ENCODE measurements at regions not wholly inside any gene's neighbourhood (a gene's known extent, or its start where the extent isn't known, plus 50 kb on each side); places are given as distances from the start of the nearest gene placed in this dataset.

DNA sequence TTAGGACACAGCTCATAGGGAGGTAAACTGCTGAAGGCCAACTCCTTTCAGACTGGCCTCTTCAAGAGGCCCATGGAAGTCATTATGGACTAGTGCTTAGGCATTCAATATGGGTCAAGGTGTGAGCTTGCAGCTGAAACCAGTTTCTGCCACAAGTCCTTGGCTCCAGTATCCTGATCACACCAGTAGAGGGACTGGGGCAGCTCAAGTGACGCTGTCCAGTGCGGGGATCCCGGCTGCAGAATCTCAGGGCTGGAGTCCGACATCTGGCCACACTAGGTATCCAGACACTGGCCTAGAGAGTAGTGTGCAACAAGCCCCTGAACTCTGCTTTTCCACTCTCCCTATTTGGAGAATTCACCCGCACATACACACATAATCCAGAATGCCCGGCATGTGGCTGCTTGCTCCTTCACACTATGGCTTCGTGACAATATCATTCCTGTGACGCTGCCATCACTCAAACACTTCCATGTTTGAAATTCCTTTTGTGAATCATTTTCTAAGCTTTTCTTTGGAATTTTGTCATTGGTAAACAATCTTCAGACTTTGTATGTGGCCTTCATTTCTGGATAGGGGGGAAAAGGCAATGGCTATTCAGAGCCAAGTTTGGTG, 425.1 kb downstream of the EFNB2 start:
- DNase-seq (ENCODE audit: low read depth, low spot score) = no peak
- Histone ChIP-seq H3K9me3 (ENCODE audit: low read depth, low read length) (no peaks in the 10 kb centered on the region), H3K9ac (ENCODE audit: insufficient read length) (no peak overlapping the region), H3K27ac (no peak overlapping the region), H3K36me3 (ENCODE audit: insufficient read depth, low read length) (no peaks in the 10 kb centered on the region), H3K4me3 (no peak overlapping the region)
- TF ChIP-seq POLR2AphosphoS5 (IDR thresholded peaks at IDR 0.05; ENCODE audit: borderline replicate concordance, low read depth, low read length) (no peak), FOXP2 (optimal IDR thresholded peaks at IDR 0.05; ENCODE audit: control extremely low read depth, extremely low read length, insufficient read depth) (no peak), EZH2 (IDR thresholded peaks at IDR 0.05) (no peak)

DNA sequence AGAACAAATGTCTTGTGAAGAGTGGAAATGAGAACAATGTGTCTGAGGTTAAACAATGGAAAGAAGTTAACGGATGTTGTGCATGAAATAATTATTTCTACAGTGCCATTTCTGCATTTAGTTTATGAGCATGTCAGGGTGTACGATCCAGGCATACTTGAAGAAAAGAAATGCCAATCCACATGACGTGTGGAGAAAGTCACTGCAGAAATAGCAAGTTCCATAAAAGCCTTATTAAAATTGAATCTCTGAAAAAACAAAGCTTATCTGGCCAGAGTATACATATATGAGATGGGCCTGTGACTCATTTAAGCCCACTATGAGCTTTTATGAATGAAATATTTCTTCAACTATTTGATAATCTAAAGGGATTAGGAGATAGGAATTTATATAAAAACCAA, 426.1 kb downstream of the EFNB2 start:
- no peaks in the 10 kb centered on the region for H3K36me3 ChIP-seq (ENCODE audit: insufficient read depth, low read length)
- no peaks in the 10 kb centered on the region for H3K9me3 ChIP-seq (ENCODE audit: low read depth, low read length)
- H3K27ac ChIP-seq = no peak overlapping the region
- H3K9ac ChIP-seq (ENCODE audit: insufficient read length) = no peak overlapping the region
- H3K4me3 ChIP-seq = no peak overlapping the region
- TF ChIP-seq EZH2 (IDR thresholded peaks at IDR 0.05) (no peak), POLR2AphosphoS5 (IDR thresholded peaks at IDR 0.05; ENCODE audit: borderline replicate concordance, low read depth, low read length) (no peak), FOXP2 (optimal IDR thresholded peaks at IDR 0.05; ENCODE audit: control extremely low read depth, extremely low read length, insufficient read depth) (no peak)
- no peak for DNase-seq (ENCODE audit: low read depth, low spot score)

DNA sequence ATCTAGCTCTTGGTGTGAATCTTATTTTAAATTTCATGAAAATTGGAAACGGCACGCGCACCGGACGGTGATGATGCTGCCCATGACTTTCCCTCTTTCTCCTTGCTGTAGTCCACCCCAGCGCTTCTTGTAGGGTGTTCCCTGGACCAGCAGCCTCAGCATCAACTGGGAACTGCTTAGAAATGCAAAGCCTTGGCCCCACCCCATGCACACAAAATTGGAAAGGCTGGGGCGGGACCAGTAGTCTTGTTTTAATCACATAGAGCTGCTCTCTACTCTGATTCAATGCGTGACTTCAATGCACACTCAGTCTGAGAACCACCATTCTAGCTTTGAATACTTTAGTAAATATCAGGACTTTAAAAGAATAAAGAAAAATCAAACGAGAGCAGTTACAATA, 427.1 kb downstream of the EFNB2 start:
- DNase-seq (ENCODE audit: low read depth, low spot score) = no peak
- Histone ChIP-seq H3K9ac (ENCODE audit: insufficient read length) (no peak overlapping the region), H3K36me3 (ENCODE audit: insufficient read depth, low read length) (no peaks in the 10 kb centered on the region), H3K9me3 (ENCODE audit: low read depth, low read length) (no peaks in the 10 kb centered on the region), H3K4me3 (no peak overlapping the region), H3K27ac (no peak overlapping the region)
- no peak for TF ChIP-seq POLR2AphosphoS5 (IDR thresholded peaks at IDR 0.05; ENCODE audit: borderline replicate concordance, low read depth, low read length)
- no peak for TF ChIP-seq FOXP2 (optimal IDR thresholded peaks at IDR 0.05; ENCODE audit: control extremely low read depth, extremely low read length, insufficient read depth)
- no peak for TF ChIP-seq EZH2 (IDR thresholded peaks at IDR 0.05)

DNA sequence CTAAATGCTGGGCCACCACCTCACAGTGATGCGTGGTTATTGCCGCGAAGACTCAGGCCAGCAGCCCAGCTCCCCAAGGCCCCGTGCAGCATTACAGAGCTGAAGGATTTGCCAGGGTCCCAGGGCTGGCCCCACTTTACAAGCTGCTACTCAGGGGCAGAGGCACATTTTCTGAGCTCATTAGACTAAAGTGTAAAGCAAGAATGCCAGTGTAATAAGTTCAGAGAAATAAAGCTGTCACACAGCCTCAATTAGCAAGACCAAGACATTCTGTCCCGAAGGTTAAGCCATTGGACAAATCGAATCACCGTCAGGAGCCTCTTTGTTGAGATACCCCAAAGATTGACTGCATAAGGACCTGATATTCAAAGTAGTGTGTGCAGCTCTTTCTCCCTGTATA, 428.4 kb downstream of the EFNB2 start:
- H3K9me3 ChIP-seq (ENCODE audit: low read depth, low read length) = no peaks in the 10 kb centered on the region
- H3K9ac ChIP-seq (ENCODE audit: insufficient read length) = no peak overlapping the region
- no peak for DNase-seq (ENCODE audit: low read depth, low spot score)
- no peaks in the 10 kb centered on the region for H3K36me3 ChIP-seq (ENCODE audit: insufficient read depth, low read length)
- TF ChIP-seq FOXP2 (optimal IDR thresholded peaks at IDR 0.05; ENCODE audit: control extremely low read depth, extremely low read length, insufficient read depth) (no peak), POLR2AphosphoS5 (IDR thresholded peaks at IDR 0.05; ENCODE audit: borderline replicate concordance, low read depth, low read length) (no peak), EZH2 (IDR thresholded peaks at IDR 0.05) (no peak)
- H3K27ac ChIP-seq = no peak overlapping the region
- no peak overlapping the region for H3K4me3 ChIP-seq

DNA sequence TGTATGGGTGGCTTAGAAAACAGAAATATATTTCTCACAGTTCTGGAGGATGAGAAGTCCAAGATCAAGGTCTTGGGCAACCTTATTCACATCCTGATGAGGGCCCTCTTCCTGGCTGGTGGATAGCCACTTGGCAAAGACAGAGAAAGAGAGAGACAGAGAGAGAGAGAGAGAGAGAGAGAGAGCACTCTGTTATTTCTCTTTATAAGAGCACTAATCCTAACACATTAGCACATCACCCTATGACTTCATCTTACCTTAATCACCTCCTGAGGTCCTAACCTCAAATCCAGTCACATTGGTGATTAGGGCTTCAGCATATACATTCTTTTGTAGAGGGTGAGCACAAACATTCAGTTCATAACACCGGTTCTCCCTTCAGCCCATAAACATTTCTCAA, 430.3 kb downstream of the EFNB2 start:
- no peak for DNase-seq (ENCODE audit: low read depth, low spot score)
- Histone ChIP-seq H3K4me3 (no peak overlapping the region), H3K27ac (no peak overlapping the region), H3K9ac (ENCODE audit: insufficient read length) (no peak overlapping the region), H3K36me3 (ENCODE audit: insufficient read depth, low read length) (no peaks in the 10 kb centered on the region), H3K9me3 (ENCODE audit: low read depth, low read length) (no peaks in the 10 kb centered on the region)
- no peak for TF ChIP-seq FOXP2 (optimal IDR thresholded peaks at IDR 0.05; ENCODE audit: control extremely low read depth, extremely low read length, insufficient read depth)
- no peak for TF ChIP-seq POLR2AphosphoS5 (IDR thresholded peaks at IDR 0.05; ENCODE audit: borderline replicate concordance, low read depth, low read length)
- TF ChIP-seq EZH2 (IDR thresholded peaks at IDR 0.05) = no peak

DNA sequence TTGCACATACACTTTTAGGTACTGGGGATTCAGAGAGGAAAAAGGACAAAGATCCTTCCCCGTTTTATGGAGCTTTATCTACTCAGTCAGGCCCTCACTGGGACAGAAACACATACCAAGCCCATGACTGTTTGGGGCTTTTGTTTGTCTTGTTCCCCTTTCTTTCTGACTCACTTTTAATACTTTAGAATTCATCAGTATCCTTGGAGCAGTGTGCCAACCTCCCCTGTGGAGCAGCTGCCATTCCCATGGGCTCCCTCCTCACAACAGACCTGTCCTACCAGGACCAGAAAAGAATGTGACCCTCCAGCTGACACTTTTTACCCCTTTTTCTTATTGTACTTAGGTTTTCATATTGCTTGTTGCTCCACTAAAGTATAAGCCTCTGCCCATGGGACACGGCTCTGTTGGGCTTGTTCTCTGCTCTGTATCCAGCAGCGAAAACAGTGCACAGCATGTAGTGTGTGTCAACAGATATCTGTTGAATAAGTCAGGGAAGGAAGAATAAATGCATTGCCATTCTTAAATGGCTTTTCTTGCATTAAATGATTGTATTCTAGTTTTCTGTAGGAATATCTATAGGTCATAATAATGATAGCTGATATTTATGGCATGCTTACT, 431.1 kb downstream of the EFNB2 start:
- Histone ChIP-seq H3K4me3 (no peak overlapping the region), H3K27ac (no peak overlapping the region), H3K9me3 (ENCODE audit: low read depth, low read length) (no peaks in the 10 kb centered on the region), H3K9ac (ENCODE audit: insufficient read length) (no peak overlapping the region), H3K36me3 (ENCODE audit: insufficient read depth, low read length) (no peaks in the 10 kb centered on the region)
- no peak for DNase-seq (ENCODE audit: low read depth, low spot score)
- TF ChIP-seq POLR2AphosphoS5 (IDR thresholded peaks at IDR 0.05; ENCODE audit: borderline replicate concordance, low read depth, low read length) (no peak), FOXP2 (optimal IDR thresholded peaks at IDR 0.05; ENCODE audit: control extremely low read depth, extremely low read length, insufficient read depth) (no peak), EZH2 (IDR thresholded peaks at IDR 0.05) (no peak)

DNA sequence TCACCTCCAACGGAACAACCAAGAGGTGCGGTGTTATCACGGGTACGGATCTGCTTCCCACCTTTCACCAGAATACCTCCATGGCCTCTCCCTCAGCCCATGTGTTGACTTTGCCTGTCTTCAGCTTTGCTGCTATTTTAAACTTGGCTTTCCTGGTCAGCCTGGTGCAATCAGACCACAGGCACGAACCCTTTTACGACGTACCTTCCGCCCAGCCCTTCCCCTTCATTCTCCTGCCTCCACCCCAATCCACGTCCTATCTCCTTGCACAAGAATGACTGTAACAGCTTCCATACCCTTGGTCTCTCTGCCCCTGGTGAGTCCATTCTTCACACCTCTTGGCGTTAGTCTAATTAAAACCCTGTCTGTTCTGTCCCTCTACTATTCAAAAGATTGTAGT, 431.7 kb downstream of the EFNB2 start:
- Histone ChIP-seq H3K9ac (ENCODE audit: insufficient read length) (no peak overlapping the region), H3K9me3 (ENCODE audit: low read depth, low read length) (no peaks in the 10 kb centered on the region), H3K4me3 (no peak overlapping the region), H3K27ac (no peak overlapping the region), H3K36me3 (ENCODE audit: insufficient read depth, low read length) (no peaks in the 10 kb centered on the region)
- TF ChIP-seq EZH2 (IDR thresholded peaks at IDR 0.05) = no peak
- DNase-seq (ENCODE audit: low read depth, low spot score) = no peak

DNA sequence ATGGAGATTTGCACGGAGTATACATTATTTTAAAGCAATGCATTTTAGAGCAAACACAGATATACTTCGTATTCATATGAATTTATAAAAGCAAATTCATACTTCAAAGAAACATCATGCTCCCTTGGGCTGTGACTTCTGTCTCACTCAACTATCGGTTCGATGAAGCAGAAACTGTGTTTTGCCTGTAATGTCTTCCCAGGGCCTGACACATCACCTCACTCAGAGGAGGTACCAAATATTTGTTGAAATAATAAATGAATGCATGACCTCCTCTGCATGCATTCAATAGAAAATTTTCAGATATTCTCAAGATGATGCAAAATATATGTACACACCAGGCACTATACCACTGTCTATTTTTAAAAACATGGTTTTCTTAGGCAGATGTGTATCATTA, 432.7 kb downstream of the EFNB2 start:
- no peak for TF ChIP-seq EZH2 (IDR thresholded peaks at IDR 0.05)
- no peak for TF ChIP-seq FOXP2 (optimal IDR thresholded peaks at IDR 0.05; ENCODE audit: control extremely low read depth, extremely low read length, insufficient read depth)
- no peak for TF ChIP-seq POLR2AphosphoS5 (IDR thresholded peaks at IDR 0.05; ENCODE audit: borderline replicate concordance, low read depth, low read length)
- Histone ChIP-seq H3K27ac (no peak overlapping the region), H3K9me3 (ENCODE audit: low read depth, low read length) (no peaks in the 10 kb centered on the region), H3K36me3 (ENCODE audit: insufficient read depth, low read length) (no peaks in the 10 kb centered on the region), H3K4me3 (no peak overlapping the region), H3K9ac (ENCODE audit: insufficient read length) (no peak overlapping the region)
- DNase-seq (ENCODE audit: low read depth, low spot score) = no peak

DNA sequence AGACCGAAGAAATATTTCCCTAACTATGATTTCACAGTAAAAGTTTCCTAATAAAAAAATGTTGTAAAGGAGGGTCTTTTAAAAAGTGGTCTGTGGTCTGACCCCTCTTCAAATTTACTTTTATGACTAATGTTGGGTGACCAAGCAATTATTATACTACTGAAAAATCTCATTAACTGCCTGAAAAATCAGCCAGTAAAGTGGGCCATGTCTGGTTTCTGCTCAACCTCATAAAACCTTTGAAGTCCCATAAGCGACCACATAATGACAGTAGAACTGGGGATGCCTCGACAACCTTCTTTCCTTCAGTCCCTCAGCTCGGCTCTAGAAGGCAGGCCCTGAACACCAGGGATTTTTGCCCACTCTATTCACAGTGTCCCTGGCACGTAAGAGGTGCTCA, 434.3 kb downstream of the EFNB2 start:
- Histone ChIP-seq H3K36me3 (ENCODE audit: insufficient read depth, low read length) (no peaks in the 10 kb centered on the region), H3K9me3 (ENCODE audit: low read depth, low read length) (no peaks in the 10 kb centered on the region), H3K9ac (ENCODE audit: insufficient read length) (no peak overlapping the region), H3K27ac (no peak overlapping the region), H3K4me3 (no peak overlapping the region)
- DNase-seq (ENCODE audit: low read depth, low spot score) = no peak
- TF ChIP-seq EZH2 (IDR thresholded peaks at IDR 0.05) (no peak), FOXP2 (optimal IDR thresholded peaks at IDR 0.05; ENCODE audit: control extremely low read depth, extremely low read length, insufficient read depth) (no peak), POLR2AphosphoS5 (IDR thresholded peaks at IDR 0.05; ENCODE audit: borderline replicate concordance, low read depth, low read length) (no peak)

Data from SK-N-MC (cell line).